ENCODE measurements at regions not wholly inside any gene's neighbourhood (a gene's known extent, or its start where the extent isn't known, plus 50 kb on each side); places are given as distances from the start of the nearest gene placed in this dataset.

DNA sequence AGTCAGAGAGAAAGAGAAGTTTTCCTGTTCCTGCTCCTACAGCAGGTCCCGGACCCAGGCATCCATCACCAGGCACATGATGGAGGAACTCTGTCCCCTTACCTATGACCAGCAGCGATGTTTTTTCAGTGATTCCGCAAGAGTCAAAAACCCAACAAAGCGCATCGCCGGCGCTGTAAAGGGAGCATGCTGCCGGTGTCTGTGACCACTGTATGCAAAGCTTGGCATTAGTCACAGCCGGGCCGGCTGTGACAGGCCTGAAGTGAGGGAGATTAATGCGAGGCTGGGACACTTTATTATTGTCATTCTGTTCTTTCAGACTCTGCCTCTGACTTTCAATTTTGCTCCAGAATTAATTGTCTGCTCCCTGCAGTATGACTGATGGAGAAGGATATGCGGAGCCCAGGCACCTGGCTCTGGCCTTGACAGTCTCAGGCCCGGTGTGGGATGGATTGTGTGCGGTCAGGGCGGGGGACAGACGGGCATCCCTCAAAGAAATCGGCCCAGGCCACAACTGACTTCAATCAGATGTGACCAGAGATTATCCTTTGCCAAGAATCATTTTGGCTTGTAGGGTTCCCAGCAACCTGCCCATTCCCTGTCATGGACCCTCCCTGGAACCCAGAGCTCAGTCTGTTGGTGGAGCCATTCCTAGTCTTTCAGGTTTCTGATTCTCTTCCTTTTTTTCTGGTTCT is 462.0 kb upstream of the ZNF507 start:
- Histone ChIP-seq H3K9me3 (no peaks in the 10 kb centered on the region), H3K4me2 (no peak overlapping the region), H3K9me2 (no peaks in the 10 kb centered on the region), H3K9ac (no peak overlapping the region), H3F3A (replicated peaks; ENCODE audit: insufficient read depth) (no peaks in the 10 kb centered on the region), H3K27me3 (ENCODE audit: insufficient read depth) (no peaks in the 10 kb centered on the region), H3K4me1 (ENCODE audit: control insufficient read depth in 1 of 2, insufficient read depth in 2 of 2, low read depth in 1 of 2, low read length in 1 of 2) (no peaks in the 10 kb centered on the region), H3K36me3 (replicated peaks in 1 of 2; ENCODE audit: control insufficient read depth in 1 of 2, insufficient read depth in 2 of 2, low read length in 1 of 2) (no peaks in the 10 kb centered on the region), H3K4me3 (ENCODE audit: low read depth in 2 of 2, low read length in 1 of 2) (no peak overlapping the region), H2AFZ (ENCODE audit: low read depth) (no peak overlapping the region), H4K20me1 (ENCODE audit: insufficient read depth) (no peaks in the 10 kb centered on the region), H3K27ac (ENCODE audit: low read depth in 2 of 2, low read length in 1 of 2) (no peak overlapping the region), H3K79me2 (ENCODE audit: insufficient read depth) (no peaks in the 10 kb centered on the region)
- WGBS (ENCODE audit: low lambda C conversion rate), result 41% methylated on average over 15 of the region's 17 CpGs
- TF ChIP-seq EP300 (IDR thresholded peaks at IDR 0.05; ENCODE audit: borderline replicate concordance in 1 of 2, low read depth in 1 of 2, low read length in 1 of 2) (no peak), MEF2A (IDR thresholded peaks at IDR 0.05; ENCODE audit: borderline replicate concordance, low read depth) (no peak), TCF12 (IDR thresholded peaks at IDR 0.05) (no peak), CHD2 (IDR thresholded peaks at IDR 0.05; ENCODE audit: low read length, partially characterized antibody) (no peak), NFIC (IDR thresholded peaks at IDR 0.05; ENCODE audit: borderline replicate concordance) (no peak), POLR2AphosphoS5 (IDR thresholded peaks at IDR 0.05; ENCODE audit: low read depth, low read length) (no peak), FOSL2 (IDR thresholded peaks at IDR 0.05; ENCODE audit: borderline replicate concordance, low read depth) (no peak), TEAD4 (IDR thresholded peaks at IDR 0.05; ENCODE audit: borderline replicate concordance, insufficient read depth) (no peak)
- TF ChIP-seq, protein P1, sequence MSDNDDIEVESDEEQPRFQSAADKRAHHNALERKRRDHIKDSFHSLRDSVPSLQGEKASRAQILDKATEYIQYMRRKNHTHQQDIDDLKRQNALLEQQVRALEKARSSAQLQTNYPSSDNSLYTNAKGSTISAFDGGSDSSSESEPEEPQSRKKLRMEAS (IDR thresholded peaks at IDR 0.05; ENCODE audit: low read depth), result no peak
- ChIA-PET CTCF (no interaction called here), POLR2A (no interaction called here)
- no peak for DNase-seq

- TF ChIP-seq TEAD4 (IDR thresholded peaks at IDR 0.05; ENCODE audit: borderline replicate concordance, insufficient read depth) (no peak), JUND (IDR thresholded peaks at IDR 0.05) (no peak)
- Histone ChIP-seq H3K9ac (no peak overlapping the region), H4K20me1 (ENCODE audit: insufficient read depth) (no peaks in the 10 kb centered on the region), H3K27me3 (ENCODE audit: insufficient read depth) (no peaks in the 10 kb centered on the region), H3K4me3 (ENCODE audit: low read depth in 2 of 2, low read length in 1 of 2) (no peak overlapping the region), H3K36me3 (replicated peaks in 1 of 2; ENCODE audit: control insufficient read depth in 1 of 2, insufficient read depth in 2 of 2, low read length in 1 of 2) (no peaks in the 10 kb centered on the region), H3K79me2 (ENCODE audit: insufficient read depth) (no peaks in the 10 kb centered on the region), H3K4me1 (ENCODE audit: control insufficient read depth in 1 of 2, insufficient read depth in 2 of 2, low read depth in 1 of 2, low read length in 1 of 2) (no peaks in the 10 kb centered on the region), H3K9me3 (no peaks in the 10 kb centered on the region), H3K4me2 (no peak overlapping the region), H3K9me2 (no peaks in the 10 kb centered on the region), H2AFZ (ENCODE audit: low read depth) (no peak overlapping the region), H3F3A (replicated peaks; ENCODE audit: insufficient read depth) (no peaks in the 10 kb centered on the region), H3K27ac (ENCODE audit: low read depth in 2 of 2, low read length in 1 of 2) (no peak overlapping the region)
- DNase-seq, result no peak
- 25% methylated on average over 8 of the region's 8 CpGs for WGBS (ENCODE audit: low lambda C conversion rate)
- CTCF ChIA-PET, result interaction anchor here (1.6 kb wide), 1 partner anchor 1202 kb away, joined by 4 read pairs; no protein-coding TSS in a partner anchor
- POLR2A ChIA-PET, result no interaction called here
Observed at GRCh38 chr19:31885280-31885853, 460.0 kb upstream of the ZNF507 start.

GRCh38 chr19:31890230-31890629 is 455.2 kb upstream of the ZNF507 start:
- ChIA-PET POLR2A (no interaction called here), CTCF (no interaction called here)
- H3K27me3 ChIP-seq (ENCODE audit: insufficient read depth), result no peaks in the 10 kb centered on the region
- no peak overlapping the region for H2AFZ ChIP-seq (ENCODE audit: low read depth)
- H3K4me3 ChIP-seq (ENCODE audit: low read depth in 2 of 2, low read length in 1 of 2), result no peak overlapping the region
- H3K79me2 ChIP-seq (ENCODE audit: insufficient read depth), result no peaks in the 10 kb centered on the region
- no peaks in the 10 kb centered on the region for H4K20me1 ChIP-seq (ENCODE audit: insufficient read depth)
- no peaks in the 10 kb centered on the region for H3K4me1 ChIP-seq (ENCODE audit: control insufficient read depth in 1 of 2, insufficient read depth in 2 of 2, low read depth in 1 of 2, low read length in 1 of 2)
- H3K9me2 ChIP-seq, result no peaks in the 10 kb centered on the region
- no peak overlapping the region for H3K9ac ChIP-seq
- no peak for DNase-seq
- H3K36me3 ChIP-seq (replicated peaks in 1 of 2; ENCODE audit: control insufficient read depth in 1 of 2, insufficient read depth in 2 of 2, low read length in 1 of 2), result no peaks in the 10 kb centered on the region
- TF ChIP-seq, protein P2, sequence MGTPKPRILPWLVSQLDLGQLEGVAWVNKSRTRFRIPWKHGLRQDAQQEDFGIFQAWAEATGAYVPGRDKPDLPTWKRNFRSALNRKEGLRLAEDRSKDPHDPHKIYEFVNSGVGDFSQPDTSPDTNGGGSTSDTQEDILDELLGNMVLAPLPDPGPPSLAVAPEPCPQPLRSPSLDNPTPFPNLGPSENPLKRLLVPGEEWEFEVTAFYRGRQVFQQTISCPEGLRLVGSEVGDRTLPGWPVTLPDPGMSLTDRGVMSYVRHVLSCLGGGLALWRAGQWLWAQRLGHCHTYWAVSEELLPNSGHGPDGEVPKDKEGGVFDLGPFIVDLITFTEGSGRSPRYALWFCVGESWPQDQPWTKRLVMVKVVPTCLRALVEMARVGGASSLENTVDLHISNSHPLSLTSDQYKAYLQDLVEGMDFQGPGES (IDR thresholded peaks at IDR 0.05; ENCODE audit: low read depth, low read length), result no peak
- no peak for TF ChIP-seq YY1 (IDR thresholded peaks at IDR 0.05; ENCODE audit: low read depth)
- TF ChIP-seq CHD2 (IDR thresholded peaks at IDR 0.05; ENCODE audit: low read length, partially characterized antibody), result no peak
- TF ChIP-seq RXRA (IDR thresholded peaks at IDR 0.05; ENCODE audit: borderline replicate concordance, low read depth), result no peak
- TF ChIP-seq RAD21 (IDR thresholded peaks at IDR 0.05; ENCODE audit: low read length), result no peak
- no peak for TF ChIP-seq EZH2phosphoT487 (IDR thresholded peaks at IDR 0.05; ENCODE audit: borderline replicate concordance, low read depth)
- TF ChIP-seq FOXJ3 (CRISPR knock-in tag; IDR thresholded peaks at IDR 0.05), result no peak
- no peak for TF ChIP-seq TEAD4 (IDR thresholded peaks at IDR 0.05; ENCODE audit: borderline replicate concordance, insufficient read depth)
- TF ChIP-seq JUND (IDR thresholded peaks at IDR 0.05), result no peak
- no peak for TF ChIP-seq GATA2 (CRISPR knock-in tag; IDR thresholded peaks at IDR 0.05)
- no peak for TF ChIP-seq SIN3A (IDR thresholded peaks at IDR 0.05; ENCODE audit: borderline replicate concordance, low read depth, low read length)
- TF ChIP-seq EP300 (IDR thresholded peaks at IDR 0.05; ENCODE audit: borderline replicate concordance in 1 of 2, low read depth in 1 of 2, low read length in 1 of 2), result no peak
- no peak for TF ChIP-seq PBX3 (IDR thresholded peaks at IDR 0.05)
- TF ChIP-seq ELF1 (IDR thresholded peaks at IDR 0.05), result no peak
- no peak for TF ChIP-seq TAF1 (IDR thresholded peaks at IDR 0.05; ENCODE audit: borderline replicate concordance, low read depth, low read length)
- WGBS (ENCODE audit: low lambda C conversion rate), result 48% methylated on average over 8 of the region's 9 CpGs
- no peaks in the 10 kb centered on the region for H3F3A ChIP-seq (replicated peaks; ENCODE audit: insufficient read depth)
- H3K27ac ChIP-seq (ENCODE audit: low read depth in 2 of 2, low read length in 1 of 2), result no peak overlapping the region
- no peak overlapping the region for H3K4me2 ChIP-seq
- H3K9me3 ChIP-seq, result no peaks in the 10 kb centered on the region

Measured in SK-N-SH (cell line).